NCI-H146 (cell line): ENCODE measurements at regions not wholly inside any gene's neighbourhood (a gene's known extent, or its start where the extent isn't known, plus 50 kb on each side); places are given as distances from the start of the nearest gene placed in this dataset.
A peak's percentile ranks its signal among the peaks of the same experiment; 100 is the strongest.

Source experiments
- DNase-seq: peaks from one replicate; lab custom pipeline; 2025; lab: John Stamatoyannopoulos, UW

- DNase-seq = no peak
Measured at GRCh38 chr6:2502998-2503674, 247.6 kb downstream of the MYLK4 start.

- no peak for DNase-seq
Measured at GRCh38 chr6:2502096-2502997, 248.4 kb downstream of the MYLK4 start.

- no peak for DNase-seq
Measured at GRCh38 chr6:2497922-2498623, 252.6 kb downstream of the MYLK4 start.

- DNase-seq = no peak
Measured at GRCh38 chr6:2496291-2496690, 250.9 kb upstream of the GMDS start.

DNA sequence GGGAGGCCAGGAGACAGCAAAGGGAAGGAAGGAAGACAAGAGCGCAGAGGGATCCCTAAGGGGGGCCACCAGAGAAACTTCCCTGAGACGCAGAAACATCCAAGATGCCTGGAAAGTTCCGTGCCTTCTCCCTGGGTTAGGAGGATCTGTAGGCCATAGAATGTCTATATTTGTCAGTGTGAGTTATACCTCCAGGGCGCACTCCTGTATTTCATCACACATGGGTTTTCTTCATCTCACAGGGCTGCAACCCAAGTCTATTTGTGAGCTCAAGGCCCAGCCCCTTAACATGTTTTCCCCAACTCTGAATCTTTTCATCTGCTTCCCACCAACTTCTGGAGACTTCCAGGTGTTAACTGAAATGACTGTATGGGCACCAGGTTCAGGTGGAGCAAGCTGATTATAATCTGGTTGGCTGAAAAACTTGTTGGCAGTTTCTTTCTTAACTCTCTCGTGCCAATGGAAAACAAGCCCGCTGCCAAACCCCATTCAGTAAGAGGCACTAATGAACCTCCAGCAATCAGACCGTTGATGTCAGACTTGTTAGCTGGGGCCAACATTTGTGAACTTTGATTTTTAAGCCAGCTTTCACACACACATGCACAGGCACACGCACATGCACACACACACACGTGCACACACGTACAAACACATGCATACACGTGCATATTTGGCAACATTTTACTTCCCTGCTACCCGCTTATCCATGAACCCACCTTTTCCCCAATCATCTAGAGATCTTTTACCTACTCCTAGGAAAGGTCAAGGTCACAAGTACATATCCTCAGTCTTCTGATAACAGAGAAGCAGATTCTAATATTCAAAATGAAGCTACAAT lies 247.5 kb upstream of the GMDS start:
- DNase-seq = no peak

DNA sequence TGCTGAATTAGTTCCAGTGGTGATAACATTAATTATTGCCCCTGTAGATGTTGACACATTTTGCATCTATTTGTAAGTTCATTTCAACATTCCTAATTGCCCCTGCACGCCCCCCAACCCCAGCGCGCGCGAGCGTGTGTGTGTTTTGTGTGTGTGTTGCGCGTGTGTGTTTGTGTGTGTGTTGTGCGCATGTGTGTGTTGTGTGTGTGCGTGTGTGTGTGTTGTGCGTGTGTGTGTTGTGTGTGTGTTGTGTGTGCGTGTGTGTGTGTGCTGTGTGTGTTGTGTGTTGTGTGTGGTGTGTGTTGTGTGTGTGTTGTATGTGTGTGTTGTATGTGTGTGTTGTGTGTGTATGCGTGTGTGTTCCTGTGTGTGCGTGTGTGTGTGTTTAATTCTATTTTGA lies 245.7 kb upstream of the GMDS start:
- no peak for DNase-seq

DNA sequence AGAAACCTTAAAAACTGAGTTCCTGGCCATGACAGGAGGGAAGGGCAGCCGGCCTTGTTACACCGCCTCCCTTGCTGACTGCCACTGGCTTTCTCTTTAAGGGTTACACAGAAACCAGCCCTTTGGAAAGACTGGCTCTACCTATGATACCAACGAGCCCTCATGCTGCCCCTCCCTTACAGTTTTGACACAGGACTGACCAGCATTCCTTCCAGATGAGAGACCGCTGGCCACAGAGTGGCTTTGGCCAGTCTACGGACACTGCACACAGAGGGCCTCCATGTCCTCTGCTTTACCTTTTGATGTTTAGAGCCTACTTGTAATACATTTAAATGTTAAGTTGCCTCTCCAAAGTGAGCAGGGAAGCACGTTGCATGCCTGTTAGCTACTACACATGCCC lies 243.2 kb upstream of the GMDS start:
- no peak for DNase-seq

DNA sequence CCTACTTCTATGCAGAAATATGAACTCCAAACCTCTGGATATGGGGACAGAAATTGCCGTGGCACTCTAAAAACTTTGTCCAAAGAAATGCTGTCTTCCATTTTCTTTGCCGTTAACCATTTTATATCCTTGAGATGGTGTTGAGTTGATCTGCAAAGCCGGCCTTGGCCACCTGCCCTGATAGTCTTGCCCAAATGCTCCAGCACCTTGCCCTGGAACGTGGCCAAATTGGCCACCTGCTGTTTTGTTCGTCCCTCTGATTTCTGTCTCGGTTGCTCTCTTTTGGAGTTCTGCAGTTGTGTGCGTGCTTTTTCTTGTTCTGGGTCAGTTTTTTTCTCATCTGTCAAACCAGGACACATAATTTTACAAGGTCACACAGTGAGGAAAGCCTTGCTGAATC lies 239.7 kb upstream of the GMDS start:
- no peak for DNase-seq

DNA sequence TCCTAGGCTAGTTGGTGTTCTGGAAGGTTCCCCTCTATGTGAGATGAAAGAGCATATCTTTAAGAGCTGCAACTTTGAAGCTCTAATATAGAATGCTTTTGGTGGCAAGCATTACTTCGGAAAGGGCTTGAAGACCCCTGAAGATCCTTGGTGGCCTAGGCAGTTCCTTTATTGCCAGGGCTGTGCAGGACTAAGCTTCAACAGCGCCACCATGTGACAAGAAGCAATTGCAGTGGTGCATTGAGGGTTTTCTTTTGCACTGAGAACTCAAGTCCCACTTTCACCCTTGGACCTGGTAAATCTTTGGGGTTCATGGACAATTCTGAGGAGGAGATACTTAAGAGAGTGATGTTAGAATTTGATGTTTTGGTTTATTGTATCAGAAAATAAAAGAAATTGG lies 237.4 kb upstream of the GMDS start:
- no peak for DNase-seq

DNA sequence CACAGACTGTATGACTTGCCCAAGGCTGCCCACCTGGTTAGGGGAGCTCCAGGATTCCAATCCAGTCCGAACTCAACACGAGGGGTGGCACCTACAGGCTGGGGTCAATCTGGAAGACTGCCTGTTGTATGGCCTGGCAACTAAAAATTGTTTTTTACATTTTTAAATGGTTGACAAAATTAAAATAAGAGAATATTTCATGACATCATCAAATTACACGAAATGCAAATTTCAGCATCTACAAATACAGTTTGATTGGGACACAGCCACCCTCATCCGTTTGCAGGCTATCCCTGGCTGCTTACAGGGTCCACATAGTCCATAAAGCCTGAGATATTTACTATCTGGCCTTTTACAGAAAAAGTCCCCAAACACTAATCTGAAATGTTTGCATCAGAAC lies 235.9 kb upstream of the GMDS start:
- DNase-seq = no peak

GRCh38 chr6:2480267-2480966 lies 235.0 kb upstream of the GMDS start:
- no peak for DNase-seq

- no peak for DNase-seq
Measured at GRCh38 chr6:2478200-2478599, 232.8 kb upstream of the GMDS start.

DNA sequence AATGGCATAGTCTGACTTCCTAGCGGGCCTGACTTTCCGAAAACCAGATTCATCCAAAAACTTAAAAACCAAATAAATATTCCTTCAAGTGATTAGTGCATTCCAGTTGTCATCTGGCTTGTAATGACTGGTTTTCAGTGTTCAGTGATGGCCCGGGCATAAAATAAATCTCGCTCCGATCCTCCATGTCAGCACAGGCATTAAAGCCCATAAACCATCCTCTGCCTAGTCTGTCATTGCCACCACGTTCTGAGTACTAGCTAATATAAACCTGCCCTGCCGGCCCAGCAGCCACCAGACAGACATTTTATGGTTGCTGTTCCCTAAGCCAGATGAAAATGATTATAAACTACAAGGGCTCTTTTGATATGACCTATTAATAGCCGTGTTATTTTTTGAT lies 232.3 kb upstream of the GMDS start:
- DNase-seq = no peak

DNA sequence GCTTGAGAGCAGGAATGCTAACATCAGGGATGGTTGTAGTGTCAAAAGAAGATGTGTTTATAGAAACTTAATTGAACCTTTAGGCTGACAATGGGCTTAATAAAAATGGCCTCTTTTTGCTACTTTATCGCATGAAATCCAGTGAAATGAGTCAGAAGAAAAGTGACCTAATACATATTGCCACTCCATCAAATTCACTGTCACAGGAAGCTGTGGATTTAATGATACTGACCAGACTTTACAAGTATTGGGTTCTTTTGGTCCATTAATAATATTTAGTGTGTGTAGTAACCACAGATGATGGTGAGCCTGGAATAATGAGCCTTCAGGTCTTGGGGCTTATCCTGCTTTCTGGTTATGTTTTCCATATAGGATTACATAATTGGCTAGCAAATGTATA lies 231.8 kb upstream of the GMDS start:
- DNase-seq = no peak

- no peak for DNase-seq
Measured at GRCh38 chr6:2476376-2476775, 231.0 kb upstream of the GMDS start.

GRCh38 chr6:2471472-2471871 lies 226.1 kb upstream of the GMDS start:
- peak; percentile 40 for DNase-seq

- DNase-seq = no peak
Measured at GRCh38 chr6:2469428-2469827, 224.0 kb upstream of the GMDS start.

- no peak for DNase-seq
Measured at GRCh38 chr6:2468601-2468955, 223.2 kb upstream of the GMDS start.

GRCh38 chr6:2467929-2468600 lies 222.7 kb upstream of the GMDS start:
- DNase-seq = no peak

DNA sequence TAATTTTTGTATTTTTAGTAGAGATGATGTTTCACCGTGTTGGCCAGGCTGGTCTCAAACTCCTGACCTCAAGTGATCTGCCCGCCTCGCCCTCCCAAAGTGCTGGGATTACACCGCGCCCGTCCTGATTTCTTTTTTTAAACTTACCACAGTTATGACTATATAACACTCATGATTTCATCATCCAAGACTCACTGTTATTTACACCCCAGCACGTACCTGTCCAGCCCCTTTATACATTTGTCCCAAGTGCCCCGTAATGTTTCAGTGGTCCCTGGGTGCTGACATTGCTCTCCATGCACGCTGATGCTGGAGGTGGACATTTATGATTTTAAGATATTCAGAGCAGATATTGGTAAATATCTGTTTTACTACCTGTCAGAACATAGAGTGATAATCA lies 219.9 kb upstream of the GMDS start:
- DNase-seq = no peak

- no peak for DNase-seq
Measured at GRCh38 chr6:2464641-2465040, 219.2 kb upstream of the GMDS start.
